Heart right ventricle (tissue), 16 donors: ENCODE measurements at regions not wholly inside any gene's neighbourhood (a gene's known extent, or its start where the extent isn't known, plus 50 kb on each side); places are given as distances from the start of the nearest gene placed in this dataset.
A peak's percentile ranks its signal among the peaks of the same experiment; 100 is the strongest.
"Not testable (repeated sequence)": the region's sequence is repeated elsewhere in the genome, so short reads cannot be mapped to it uniquely, and the experiment has no call there.

ENCODE experiments used
- ATAC-seq, 8 donors: fragments of 200-7000 bp; cut with Tn5 transposase; one replicate each; pipeline ENCODE4 v1.9.1; 2020; ENCODE audit warnings: mild to moderate bottlenecking in 8 of 8, moderate library complexity in 8 of 8, moderate number of reproducible peaks in 1 of 8
- DNase-seq, 2 donors: peaks; one replicate each; pipeline ENCODE4 v3.0.0-alpha.2; 2020
- H3K27ac ChIP-seq, 10 donors: fragments of 200-600 bp; sonication (generic) in 2 of 10; one replicate each; pipeline versions ENCODE4 v1.5.0 to v1.8.0; 2020 to 2022; ENCODE audit warnings: mild to moderate bottlenecking in 3 of 10
- H3K27me3 ChIP-seq, 7 donors: fragments of 200-600 bp; one replicate each; pipeline ENCODE4 v1.8.0; 2021 to 2022; ENCODE audit warnings: mild to moderate bottlenecking in 2 of 7
- H3K36me3 ChIP-seq, 9 donors: fragments of 200-600 bp; sonication (generic) in 1 of 9; one replicate each; pipeline versions ENCODE4 v1.5.0 to v1.8.0; 2020 to 2022; ENCODE audit warnings: mild to moderate bottlenecking in 2 of 9
- H3K4me1 ChIP-seq, 9 donors: fragments of 200-600 bp; sonication (generic) in 1 of 9; one replicate each; pipeline versions ENCODE4 v1.5.0 to v1.8.0; 2020 to 2022; ENCODE audit warnings: mild to moderate bottlenecking in 4 of 9
- H3K4me3 ChIP-seq, 10 donors: fragments of 200-600 bp; sonication (generic) in 2 of 10; one replicate each; pipeline versions ENCODE4 v1.5.0 to v1.8.0; 2020 to 2022; ENCODE audit warnings: mild to moderate bottlenecking in 7 of 10, moderate library complexity in 2 of 10
- H3K9me3 ChIP-seq, 11 donors: fragments of 200-600 bp in 10 of 11; sonication (generic) in 2 of 11; one replicate each; pipeline versions ENCODE4 v1.5.0 to v1.8.0; 2013 to 2022; ENCODE audit warnings: mild to moderate bottlenecking in 2 of 11, control low read depth in 1 of 11, moderate library complexity in 1 of 11
- CTCF ChIP-seq, 9 donors: fragments of 200-600 bp; sonication (generic) in 2 of 9; IDR thresholded peaks; one replicate each; pipeline versions ENCODE4 v1.5.0 to v1.8.0; 2021 to 2022; ENCODE audit warnings: antibody characterized with exemption in 9 of 9, mild to moderate bottlenecking in 5 of 9, moderate library complexity in 1 of 9
- WGBS, 2 donors: extraction: QIAGEN DNeasy Blood & Tissue Kit; methylation state at CpG; one replicate each; pipeline ENCODE4 v1.1.7; 2013; ENCODE audit warnings: inconsistent platforms in 1 of 2; 5-methylcytosine and 5-hydroxymethylcytosine counted together
- intact Hi-C, 10 donors: fragments of 100-400 bp; cut with DNase I; formaldehyde crosslinking; loops; one replicate each; pipeline versions ENCODE4 v1.11.1 to v1.14.2; 2022
- donor health status: Arrhythmogenic right ventricular cardiomyopathy.
- donor health status: ischemic (EF 13 %, LVEDD 7.1; RV severe dilation, severe dysfunction).
- donor health status: healthy with polysubstance abuse.
- donor health status: DM: no; HTN: yes; CAD: no.
- donor health status: DM: no; HTN: no; CAD: no.
- donor health status: ischemic (EF 25% LVEDD 6.9; RV normal size, moderate dysfunction).
- donor health status: ischemic (EF 25% LVEDD 5.7; RV mildly dilated, moderate dysfunction).
- donor health status: healthy.
- donor health status: DM: yes; HTN: yes; CAD: no.
- donor health status: Ischemic cardiomyopathy.
- donor health status: ischemic (EF 35%, LVEDD 5.7; RV mildly dilated, moderate dysfunction).
- donor health status: nonischemic (EF 11% LVEDD 7.7; RV severe dilation, severe dysfunction).
- donor health status: DM: yes; HTN: yes; CAD: no.
- donor health status: PGD.
- donor health status: ischemic (EF 29% LVEDD 5.4; RV normal size, mild dysfunction).
- donor health status: nonischemic (EF 23%, LVEDD 6.1; RV moderate dilation, normal function).

GRCh38 chr6:115601064-115601463, 459.6 kb downstream of the FRK start:
- Histone ChIP-seq H3K4me3 (no peak overlapping the region), H3K36me3 (no peaks in the 10 kb centered on the region), H3K27me3 (no peaks in the 10 kb centered on the region), H3K9me3 (peaks cover 0 to 23% (median 3%) of the 10 kb centered on the region in 11 donors), H3K27ac (peak overlapping the region in 5 of 10 donors; percentile 12 to 70 (median 51)), H3K4me1 (peaks cover 0 to 17% (median 0%) of the 10 kb centered on the region in 9 donors)
- no peak for DNase-seq
- WGBS, 2 donors: 30 to 39% methylated on average over 1 of the region's 1 CpG
- TF ChIP-seq CTCF (IDR thresholded peaks at IDR 0.05): no peak
- intact Hi-C loops: no loop called here
- ATAC-seq: peak; percentile 66 to 99 (median 88)

GRCh38 chr6:115594891-115595290, 465.8 kb downstream of the FRK start:
- Histone ChIP-seq H3K27me3 (no peaks in the 10 kb centered on the region), H3K4me1 (peaks cover 0 to 6% (median 0%) of the 10 kb centered on the region in 9 donors), H3K9me3 (peaks cover 0 to 26% (median 0%) of the 10 kb centered on the region in 11 donors), H3K36me3 (no peaks in the 10 kb centered on the region), H3K4me3 (no peak overlapping the region), H3K27ac (no peak overlapping the region)
- no peak for ATAC-seq
- intact Hi-C loops: loop anchor here in 1 of 10 donors (1.0 kb wide), 1 partner anchor 46 kb away; no protein-coding TSS in a partner anchor
- no peak for DNase-seq
- no peak for TF ChIP-seq CTCF (IDR thresholded peaks at IDR 0.05)
- WGBS, 2 donors: 66 to 86% methylated on average over 1 of the region's 1 CpG

GRCh38 chr6:115592025-115592424, 468.7 kb downstream of the FRK start:
- ATAC-seq: no peak
- Histone ChIP-seq H3K27me3 (no peaks in the 10 kb centered on the region), H3K9me3 (peaks cover 0 to 16% (median 0%) of the 10 kb centered on the region in 11 donors), H3K4me1 (peaks cover 0 to 6% (median 0%) of the 10 kb centered on the region in 9 donors), H3K4me3 (no peak overlapping the region), H3K36me3 (no peaks in the 10 kb centered on the region), H3K27ac (no peak overlapping the region)
- no peak for DNase-seq
- intact Hi-C loops: no loop called here
- WGBS, 2 donors: 47 to 57% methylated on average over 2 of the region's 2 CpGs
- TF ChIP-seq CTCF (IDR thresholded peaks at IDR 0.05): no peak

DNA sequence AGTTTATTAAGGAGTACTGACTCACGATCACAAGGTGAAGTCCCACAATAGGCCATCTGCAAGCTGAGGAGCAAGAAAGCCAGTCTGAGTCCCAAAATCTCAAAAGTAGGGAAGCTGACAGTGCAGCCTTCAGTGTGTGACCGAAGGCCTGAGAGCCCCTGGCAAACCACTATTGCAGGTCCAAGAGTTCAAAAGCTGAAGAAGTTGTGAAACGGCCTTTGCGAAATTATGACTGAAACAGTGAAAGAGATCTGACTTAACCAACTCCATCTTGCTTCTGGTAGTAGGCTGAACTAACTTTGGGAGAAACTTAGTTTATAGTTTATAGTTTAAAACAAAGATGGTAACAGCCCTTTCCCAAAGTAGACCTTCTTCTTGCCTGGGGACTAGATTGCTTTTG, 471.6 kb downstream of the FRK start:
- H3K27ac ChIP-seq, intact Hi-C loops, H3K4me3 ChIP-seq, ATAC-seq, DNase-seq, H3K9me3 ChIP-seq, H3K27me3 ChIP-seq, H3K36me3 ChIP-seq, H3K4me1 ChIP-seq: not testable (repeated sequence)
- WGBS, 2 donors: 86% methylated on average over 4 of the region's 4 CpGs

DNA sequence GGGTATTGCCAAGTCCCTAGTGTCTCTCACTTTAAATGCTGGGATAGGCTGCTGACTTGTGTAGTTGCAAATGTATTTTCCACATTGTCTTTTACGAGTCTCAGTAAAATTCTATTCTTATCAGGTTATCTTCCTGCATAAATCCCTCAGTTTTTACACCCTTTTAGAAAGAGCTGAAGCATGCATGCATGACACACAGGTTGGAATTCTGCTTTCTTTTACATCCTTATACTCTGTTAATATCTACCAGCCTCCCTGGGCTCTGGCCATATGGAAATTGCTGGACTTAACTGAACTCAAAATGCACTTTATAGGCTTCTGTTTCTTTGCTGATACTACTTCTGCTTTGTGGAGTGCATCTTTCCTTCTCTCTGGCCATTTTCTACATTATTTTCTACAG, 477.4 kb downstream of the FRK start:
- Histone ChIP-seq H3K4me1 (no peaks in the 10 kb centered on the region), H3K4me3 (no peak overlapping the region), H3K9me3 (no peaks in the 10 kb centered on the region), H3K36me3 (no peaks in the 10 kb centered on the region), H3K27me3 (no peaks in the 10 kb centered on the region), H3K27ac (no peak overlapping the region)
- intact Hi-C loops: no loop called here
- WGBS, 2 donors: 41 to 44% methylated on average over 1 of the region's 1 CpG
- TF ChIP-seq CTCF (IDR thresholded peaks at IDR 0.05): no peak
- no peak for DNase-seq
- no peak for ATAC-seq
